ENCODE measurements at regions not wholly inside any gene's neighbourhood (a gene's known extent, or its start where the extent isn't known, plus 50 kb on each side); places are given as distances from the start of the nearest gene placed in this dataset.

GRCh38 chr14:40374221-40374620 lies 942.0 kb upstream of the FBXO33 start:
- POLR2A ChIA-PET, result no interaction called here
- Histone ChIP-seq H2AFZ (ENCODE audit: low read depth, low read length, poor library complexity, severe bottlenecking) (no peak overlapping the region), H3K4me2 (ENCODE audit: low read length) (no peak overlapping the region), H3K27ac (ENCODE audit: low read depth, low read length) (no peak overlapping the region), H3K4me1 (ENCODE audit: control insufficient read depth in 1 of 2, insufficient read depth in 2 of 2, low read length in 2 of 2) (no peaks in the 10 kb centered on the region), H3K36me3 (ENCODE audit: control insufficient read depth in 1 of 2, insufficient read depth in 2 of 2, low read length in 2 of 2) (no peaks in the 10 kb centered on the region), H3K79me2 (ENCODE audit: insufficient read depth, low read length) (no peaks in the 10 kb centered on the region), H3K9ac (ENCODE audit: low read length) (no peak overlapping the region), H3K9me2 (ENCODE audit: insufficient read depth) (no peaks in the 10 kb centered on the region), H4K20me1 (ENCODE audit: insufficient read depth) (no peaks in the 10 kb centered on the region), H3K9me3 (ENCODE audit: control insufficient read depth in 1 of 2, insufficient read depth in 1 of 2, low read depth in 1 of 2, low read length in 2 of 2) (no peaks in the 10 kb centered on the region), H3K4me3 (replicated peaks in 1 of 2; ENCODE audit: low read depth in 1 of 2, low read length in 2 of 2) (no peak overlapping the region), H3K27me3 (ENCODE audit: insufficient read depth, low read length) (no peaks in the 10 kb centered on the region)
- CTCF ChIA-PET, result no interaction called here
- DNase-seq (ENCODE audit: low read depth, low spot score), result no peak
- no peak for TF ChIP-seq JUND (IDR thresholded peaks at IDR 0.05)
- TF ChIP-seq FOSL1 (IDR thresholded peaks at IDR 0.05; ENCODE audit: low read depth), result no peak
- no peak for TF ChIP-seq CBX3 (IDR thresholded peaks at IDR 0.05; ENCODE audit: low read depth)
- no peak for TF ChIP-seq ZBTB33 (IDR thresholded peaks at IDR 0.05; ENCODE audit: extremely low read depth, insufficient replicate concordance, low read length)
- TF ChIP-seq CTCF (IDR thresholded peaks at IDR 0.05 in 2 of 3, conservative IDR thresholded peaks at IDR 0.05 in 1 of 3; ENCODE audit: borderline replicate concordance in 1 of 3, insufficient read depth in 1 of 3, low read depth in 2 of 3, low read length in 2 of 3), result no peak
- TF ChIP-seq POLR2AphosphoS5 (IDR thresholded peaks at IDR 0.05; ENCODE audit: low read depth, low read length), result no peak
- no peak for TF ChIP-seq CEBPB (IDR thresholded peaks at IDR 0.05; ENCODE audit: low read depth)
- TF ChIP-seq REST (IDR thresholded peaks at IDR 0.05; ENCODE audit: low read depth), result no peak
- BruUV-seq (replicated peaks), result no TSS peak
- ATAC-seq, result no peak
- RAD21 ChIA-PET (ENCODE audit: low non-redundant PET in 1 of 2, low total read pairs in 2 of 2, uncharacterized antibody in 2 of 2, unreplicated experiment in 2 of 2), result no interaction called here
- intact Hi-C loops (cut with micrococcal nuclease), result no loop called here
